A549 (cell line): ENCODE measurements at regions not wholly inside any gene's neighbourhood (a gene's known extent, or its start where the extent isn't known, plus 50 kb on each side); places are given as distances from the start of the nearest gene placed in this dataset.

Source experiments
- CEBPB ChIP-seq, 2 experiments: fragments of >200 bp in 1 of 2; sonication (Bioruptor Twin) in 1 of 2; formaldehyde crosslinking in 1 of 2; IDR thresholded peaks; 2 replicates each; pipeline ENCODE4 v1.6.1; 2012 to 2016
- CTCF ChIP-seq: fragments of >200 bp; sonication (Bioruptor Twin); formaldehyde crosslinking; IDR thresholded peaks from 3 replicates; pipeline ENCODE4 v1.5.1; 2016
- MAX ChIP-seq: IDR thresholded peaks from 2 replicates; pipeline ENCODE4 v1.6.1; 2012
- PHF8 ChIP-seq: fragments of 200-600 bp; sonication (generic); IDR thresholded peaks from 2 replicates; pipeline ENCODE4 v1.6.1; 2016; ENCODE audit warnings: low read depth, mild to moderate bottlenecking, antibody characterized with exemption, moderate library complexity, borderline replicate concordance
- POLR2A ChIP-seq: IDR thresholded peaks from 2 replicates; pipeline ENCODE4 v1.6.1; 2012; ENCODE audit warnings: mild to moderate bottlenecking, low read length
- RAD21 ChIP-seq, 2 experiments: fragments of >200 bp in 1 of 2; sonication (Bioruptor Twin) in 1 of 2; formaldehyde crosslinking in 1 of 2; IDR thresholded peaks in 1 of 2; conservative IDR thresholded peaks in 1 of 2; 2 replicates in 1 of 2; 3 replicates in 1 of 2; pipeline ENCODE4 v1.6.1; 2012 to 2018; ENCODE audit warnings: inconsistent platforms in 1 of 2
- REST ChIP-seq: fragments of 200-600 bp; sonication (generic); IDR thresholded peaks from 2 replicates; pipeline ENCODE4 v1.6.1; 2016; ENCODE audit warnings: antibody characterized with exemption, mild to moderate bottlenecking, moderate library complexity
- USF2 ChIP-seq: fragments of 450-650 bp; IDR thresholded peaks from 2 replicates; pipeline ENCODE4 v1.6.1; 2014; ENCODE audit warnings: antibody characterized with exemption
- ZC3H11A ChIP-seq: fragments of 450-650 bp; IDR thresholded peaks from 2 replicates; pipeline ENCODE4 v1.6.1; 2014; ENCODE audit warnings: antibody characterized with exemption, mild to moderate bottlenecking

GRCh38 chr18:76258209-76258608 is 236.8 kb downstream of the ZNF516 start:
- TF ChIP-seq CTCF: no peak
- TF ChIP-seq POLR2A: no peak
- no peak for TF ChIP-seq USF2
- no peak for TF ChIP-seq REST
- TF ChIP-seq ZC3H11A: no peak
- TF ChIP-seq PHF8: no peak
- no peak for TF ChIP-seq MAX
- TF ChIP-seq RAD21 (conservative IDR thresholded peaks at IDR 0.05 in 1 of 2, IDR thresholded peaks at IDR 0.05 in 1 of 2): no peak
- TF ChIP-seq CEBPB (IDR thresholded peaks at IDR 0.05): no peak
